ENCODE measurements at regions not wholly inside any gene's neighbourhood (a gene's known extent, or its start where the extent isn't known, plus 50 kb on each side); places are given as distances from the start of the nearest gene placed in this dataset.

- TF ChIP-seq POLR2A (IDR thresholded peaks at IDR 0.05), result no peak
- TF ChIP-seq CTCF (IDR thresholded peaks at IDR 0.05), result no peak
These were observed 1421.7 kb downstream of the GRIK2 start for GRCh38 chr6:102815207-102815606.

All from tibial nerve (tissue), 3 donors.